ENCODE measurements at regions not wholly inside any gene's neighbourhood (a gene's known extent, or its start where the extent isn't known, plus 50 kb on each side); places are given as distances from the start of the nearest gene placed in this dataset.

GRCh38 chr18:44229693-44230108 lies 451.0 kb upstream of the SETBP1 start:
- TF ChIP-seq CTCF (IDR thresholded peaks at IDR 0.05; ENCODE audit: low read depth, low read length), result no peak
- DNase-seq (ENCODE audit: low read depth, low spot score), result peak; percentile 72
- H3K4me3 ChIP-seq (ENCODE audit: low read depth, low read length), result no peak overlapping the region
- in situ Hi-C loops (cut with HindIII; ENCODE audit: low sequenced_read_pairs), result no loop called here

GRCh38 chr18:44231936-44232335 lies 448.8 kb upstream of the SETBP1 start:
- in situ Hi-C loops (cut with HindIII; ENCODE audit: low sequenced_read_pairs), result no loop called here
- no peak for DNase-seq (ENCODE audit: low read depth, low spot score)
- TF ChIP-seq CTCF (IDR thresholded peaks at IDR 0.05; ENCODE audit: low read depth, low read length), result no peak
- no peak overlapping the region for H3K4me3 ChIP-seq (ENCODE audit: low read depth, low read length)

- in situ Hi-C loops (cut with HindIII; ENCODE audit: low sequenced_read_pairs), result no loop called here
- TF ChIP-seq CTCF (IDR thresholded peaks at IDR 0.05; ENCODE audit: low read depth, low read length), result no peak
- no peak overlapping the region for H3K4me3 ChIP-seq (ENCODE audit: low read depth, low read length)
- DNase-seq (ENCODE audit: low read depth, low spot score), result no peak
These were observed 448.2 kb upstream of the SETBP1 start for GRCh38 chr18:44232500-44232899.

GRCh38 chr18:44238454-44238853 lies 442.2 kb upstream of the SETBP1 start:
- no peak for TF ChIP-seq CTCF (IDR thresholded peaks at IDR 0.05; ENCODE audit: low read depth, low read length)
- in situ Hi-C loops (cut with HindIII; ENCODE audit: low sequenced_read_pairs), result no loop called here

GRCh38 chr18:44238911-44239310 lies 441.8 kb upstream of the SETBP1 start:
- DNase-seq (ENCODE audit: low read depth, low spot score), result no peak
- in situ Hi-C loops (cut with HindIII; ENCODE audit: low sequenced_read_pairs), result no loop called here
- no peak overlapping the region for H3K4me3 ChIP-seq (ENCODE audit: low read depth, low read length)
- TF ChIP-seq CTCF (IDR thresholded peaks at IDR 0.05; ENCODE audit: low read depth, low read length), result no peak

More at GRCh38 chr18:44238454-44238853, 442.2 kb upstream of the SETBP1 start:
- peak; percentile 8 for DNase-seq (ENCODE audit: low read depth, low spot score)
- no peak overlapping the region for H3K4me3 ChIP-seq (ENCODE audit: low read depth, low read length)

GRCh38 chr18:44241020-44241419 lies 439.7 kb upstream of the SETBP1 start:
- H3K4me3 ChIP-seq (ENCODE audit: low read depth, low read length), result no peak overlapping the region
- TF ChIP-seq CTCF (IDR thresholded peaks at IDR 0.05; ENCODE audit: low read depth, low read length), result no peak
- no peak for DNase-seq (ENCODE audit: low read depth, low spot score)
- in situ Hi-C loops (cut with HindIII; ENCODE audit: low sequenced_read_pairs), result no loop called here

GRCh38 chr18:44245019-44245418 lies 435.7 kb upstream of the SETBP1 start:
- H3K4me3 ChIP-seq (ENCODE audit: low read depth, low read length), result no peak overlapping the region
- in situ Hi-C loops (cut with HindIII; ENCODE audit: low sequenced_read_pairs), result no loop called here
- no peak for DNase-seq (ENCODE audit: low read depth, low spot score)
- TF ChIP-seq CTCF (IDR thresholded peaks at IDR 0.05; ENCODE audit: low read depth, low read length), result no peak

Data from astrocyte of the spinal cord (primary cell).